ENCODE measurements at regions not wholly inside any gene's neighbourhood (a gene's known extent, or its start where the extent isn't known, plus 50 kb on each side); places are given as distances from the start of the nearest gene placed in this dataset.

- no peak for TF ChIP-seq CTCF (IDR thresholded peaks at IDR 0.05; ENCODE audit: borderline replicate concordance, extremely low read depth, low read length, poor library complexity, severe bottlenecking)
- no peak for TF ChIP-seq EZH2 (IDR thresholded peaks at IDR 0.05; ENCODE audit: borderline replicate concordance, low read depth, low read length, severe bottlenecking)
These were observed 191.0 kb upstream of the C1orf174 start for GRCh38 chr1:4090976-4091660.

All from DND-41 (cell line).